Muscle layer of duodenum (tissue), 2 donors: ENCODE measurements at regions not wholly inside any gene's neighbourhood (a gene's known extent, or its start where the extent isn't known, plus 50 kb on each side); places are given as distances from the start of the nearest gene placed in this dataset.

ENCODE experiments used
- H3K27ac ChIP-seq: one replicate; pipeline ENCODE4 v1.7.0; 2013; ENCODE audit warnings: mild to moderate bottlenecking, low read length
- H3K27me3 ChIP-seq: one replicate; pipeline ENCODE4 v1.7.0; 2013; ENCODE audit warnings: low read depth, mild to moderate bottlenecking, control low read depth, low read length
- H3K36me3 ChIP-seq, 2 donors: one replicate each; pipeline ENCODE4 v1.7.0; 2013; ENCODE audit warnings: low read length in 2 of 2, control low read depth in 1 of 2, mild to moderate bottlenecking in 1 of 2; ENCODE audit not compliant: insufficient read depth in 2 of 2, control insufficient read depth in 1 of 2
- H3K4me1 ChIP-seq, 2 donors: one replicate each; pipeline ENCODE4 v1.7.0; 2013; ENCODE audit warnings: low read length in 2 of 2, mild to moderate bottlenecking in 2 of 2, control low read depth in 1 of 2, moderate library complexity in 1 of 2; ENCODE audit not compliant: insufficient read depth in 2 of 2, control insufficient read depth in 1 of 2
- H3K4me3 ChIP-seq, 2 donors: one replicate each; pipeline ENCODE4 v1.7.0; 2013; ENCODE audit warnings: low read length in 2 of 2, low read depth in 1 of 2, mild to moderate bottlenecking in 1 of 2
- H3K9me3 ChIP-seq, 2 donors: one replicate each; pipeline ENCODE4 v1.7.0; 2013; ENCODE audit warnings: low read length in 2 of 2, control low read depth in 1 of 2, mild to moderate bottlenecking in 1 of 2; ENCODE audit not compliant: control insufficient read depth in 1 of 2
- donor health status: healthy.

GRCh38 chrX:124529786-124530185, 183.4 kb downstream of the SH2D1A start:
- no peaks in the 10 kb centered on the region for H3K36me3 ChIP-seq
- H3K4me3 ChIP-seq, result no peak overlapping the region
- no peak overlapping the region for H3K27ac ChIP-seq
- H3K27me3 ChIP-seq, result no peaks in the 10 kb centered on the region
- H3K9me3 ChIP-seq, result no peaks in the 10 kb centered on the region
- H3K4me1 ChIP-seq, result no peaks in the 10 kb centered on the region

DNA sequence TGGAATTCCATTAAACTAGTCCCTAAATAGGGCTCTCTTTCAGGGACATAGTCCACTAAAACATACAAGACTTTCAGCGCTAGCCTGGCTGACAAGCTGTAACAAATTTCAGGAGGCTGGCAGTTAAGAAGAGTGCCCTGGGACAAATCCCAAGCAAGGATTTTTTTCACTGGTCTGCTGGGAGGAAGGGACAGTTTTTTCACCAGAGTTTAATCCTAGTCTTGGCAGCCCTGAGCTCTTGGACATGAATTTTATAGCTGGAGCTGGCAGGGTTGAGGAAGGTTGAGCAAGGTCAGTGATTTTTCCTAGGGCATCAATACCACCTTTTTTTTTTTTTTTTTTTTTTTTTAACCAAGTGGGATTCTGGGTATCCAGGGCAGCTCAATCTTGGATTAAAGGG, 184.4 kb downstream of the SH2D1A start:
- Histone ChIP-seq H3K4me3 (no peak overlapping the region), H3K27me3 (no peaks in the 10 kb centered on the region), H3K36me3 (no peaks in the 10 kb centered on the region), H3K27ac (no peak overlapping the region), H3K9me3 (no peaks in the 10 kb centered on the region), H3K4me1 (no peaks in the 10 kb centered on the region)

GRCh38 chrX:124534536-124534935, 188.2 kb downstream of the SH2D1A start:
- no peak overlapping the region for H3K4me3 ChIP-seq
- no peak overlapping the region for H3K27ac ChIP-seq
- H3K9me3 ChIP-seq, result no peaks in the 10 kb centered on the region
- H3K27me3 ChIP-seq, result no peaks in the 10 kb centered on the region
- no peaks in the 10 kb centered on the region for H3K4me1 ChIP-seq
- H3K36me3 ChIP-seq, result no peaks in the 10 kb centered on the region

GRCh38 chrX:124540474-124540873, 194.1 kb downstream of the SH2D1A start:
- H3K4me1 ChIP-seq, result no peaks in the 10 kb centered on the region
- H3K27me3 ChIP-seq, result no peaks in the 10 kb centered on the region
- H3K4me3 ChIP-seq, result no peak overlapping the region
- H3K36me3 ChIP-seq, result no peaks in the 10 kb centered on the region
- H3K9me3 ChIP-seq, result no peaks in the 10 kb centered on the region
- no peak overlapping the region for H3K27ac ChIP-seq

DNA sequence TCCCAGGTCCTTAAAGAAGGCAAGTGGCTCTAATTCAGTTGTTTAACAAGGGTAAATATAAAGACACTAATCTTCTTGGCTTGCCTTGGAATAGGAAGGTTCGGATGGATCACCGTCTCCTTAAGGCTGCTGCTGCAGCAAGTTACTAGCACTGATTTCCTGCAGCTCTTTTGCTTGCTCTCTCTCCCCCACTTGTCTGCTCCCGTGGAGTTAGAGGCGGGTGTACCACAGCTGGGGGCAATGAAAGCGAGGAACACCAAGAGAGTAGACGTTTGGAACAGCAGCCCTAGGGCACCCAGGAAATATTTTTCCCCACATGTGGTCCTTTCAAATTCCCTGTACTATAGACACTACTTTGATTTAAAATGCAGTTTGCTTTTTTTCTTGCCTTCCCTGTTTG, 202.2 kb downstream of the SH2D1A start:
- no peaks in the 10 kb centered on the region for H3K27me3 ChIP-seq
- no peak overlapping the region for H3K4me3 ChIP-seq
- no peak overlapping the region for H3K27ac ChIP-seq
- H3K4me1 ChIP-seq, result no peaks in the 10 kb centered on the region
- no peaks in the 10 kb centered on the region for H3K36me3 ChIP-seq
- H3K9me3 ChIP-seq, result no peaks in the 10 kb centered on the region

- Histone ChIP-seq H3K27ac (no peak overlapping the region), H3K27me3 (no peaks in the 10 kb centered on the region), H3K4me1 (no peaks in the 10 kb centered on the region), H3K9me3 (no peaks in the 10 kb centered on the region), H3K4me3 (no peak overlapping the region), H3K36me3 (no peaks in the 10 kb centered on the region)
These were observed 208.8 kb downstream of the SH2D1A start for GRCh38 chrX:124555036-124555595.

GRCh38 chrX:124557976-124558375, 211.6 kb downstream of the SH2D1A start:
- H3K27ac ChIP-seq, result no peak overlapping the region
- H3K36me3 ChIP-seq, result no peaks in the 10 kb centered on the region
- no peaks in the 10 kb centered on the region for H3K27me3 ChIP-seq
- H3K9me3 ChIP-seq, result no peaks in the 10 kb centered on the region
- no peaks in the 10 kb centered on the region for H3K4me1 ChIP-seq
- H3K4me3 ChIP-seq, result no peak overlapping the region

- Histone ChIP-seq H3K4me1 (no peaks in the 10 kb centered on the region), H3K4me3 (no peak overlapping the region), H3K36me3 (no peaks in the 10 kb centered on the region), H3K27ac (no peak overlapping the region), H3K9me3 (no peaks in the 10 kb centered on the region), H3K27me3 (no peaks in the 10 kb centered on the region)
These were observed 227.1 kb downstream of the SH2D1A start for GRCh38 chrX:124573468-124573867.

- Histone ChIP-seq H3K4me3 (no peak overlapping the region), H3K9me3 (peaks cover 0 to 3% of the 10 kb centered on the region in 2 donors), H3K36me3 (no peaks in the 10 kb centered on the region), H3K4me1 (no peaks in the 10 kb centered on the region), H3K27ac (no peak overlapping the region), H3K27me3 (no peaks in the 10 kb centered on the region)
These were observed 246.4 kb downstream of the SH2D1A start for GRCh38 chrX:124592744-124593143.

DNA sequence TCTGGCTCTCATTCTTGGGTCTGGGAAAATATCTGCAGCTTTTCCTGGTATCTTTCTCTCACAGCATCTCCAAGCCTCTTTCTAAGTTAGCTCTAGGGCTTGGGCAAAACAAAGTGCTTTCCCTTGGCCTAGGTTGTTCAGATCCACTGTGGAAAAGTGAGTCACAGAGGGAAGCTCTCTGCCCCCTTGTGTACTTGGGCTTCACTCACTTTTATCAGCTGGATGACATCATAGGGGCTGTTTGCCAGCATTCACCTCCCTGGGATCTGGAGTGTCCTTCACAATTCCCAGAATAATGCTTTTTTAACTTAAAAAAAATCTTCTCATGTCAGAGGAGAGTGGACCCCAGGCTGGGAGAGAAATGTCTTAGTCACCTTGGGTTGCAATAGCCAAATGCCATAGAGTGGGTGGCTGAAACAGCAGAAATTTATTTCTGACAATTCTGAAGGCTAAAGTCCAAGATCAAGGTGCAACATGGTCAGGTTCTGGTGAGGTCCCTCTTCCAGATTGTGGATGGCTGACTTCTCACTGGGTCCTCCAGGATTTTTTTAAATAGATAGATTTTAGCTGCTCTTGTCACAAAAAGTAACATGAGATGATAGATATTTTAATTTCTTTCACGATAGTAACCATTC, 247.8 kb downstream of the SH2D1A start:
- no peak overlapping the region for H3K4me3 ChIP-seq
- no peaks in the 10 kb centered on the region for H3K36me3 ChIP-seq
- H3K27me3 ChIP-seq, result no peaks in the 10 kb centered on the region
- no peak overlapping the region for H3K27ac ChIP-seq
- no peaks in the 10 kb centered on the region for H3K9me3 ChIP-seq
- H3K4me1 ChIP-seq, result no peaks in the 10 kb centered on the region

DNA sequence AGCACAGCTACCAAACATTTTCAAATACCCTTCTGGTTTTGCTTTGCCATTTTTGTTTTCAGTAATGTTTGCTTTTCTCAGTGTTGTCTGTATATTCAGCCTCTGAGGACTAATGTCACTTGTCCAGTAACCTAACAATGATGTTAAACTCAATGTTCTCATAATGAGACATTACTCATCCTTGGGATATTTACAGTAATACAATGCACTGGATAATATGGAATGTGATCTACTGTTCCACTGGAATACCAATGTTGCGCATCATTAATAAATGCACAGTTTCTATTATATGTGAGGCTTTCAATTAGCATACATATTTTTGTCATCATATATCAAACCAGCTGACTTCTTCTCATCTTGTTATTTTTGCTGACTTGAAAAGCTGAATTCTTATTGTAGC, 259.1 kb downstream of the SH2D1A start:
- no peaks in the 10 kb centered on the region for H3K9me3 ChIP-seq
- no peaks in the 10 kb centered on the region for H3K36me3 ChIP-seq
- H3K4me1 ChIP-seq, result no peaks in the 10 kb centered on the region
- H3K4me3 ChIP-seq, result no peak overlapping the region
- no peaks in the 10 kb centered on the region for H3K27me3 ChIP-seq
- no peak overlapping the region for H3K27ac ChIP-seq

GRCh38 chrX:124606724-124607123, 260.4 kb downstream of the SH2D1A start:
- Histone ChIP-seq H3K9me3 (no peaks in the 10 kb centered on the region), H3K27me3 (no peaks in the 10 kb centered on the region), H3K36me3 (no peaks in the 10 kb centered on the region), H3K4me3 (no peak overlapping the region), H3K27ac (no peak overlapping the region), H3K4me1 (no peaks in the 10 kb centered on the region)
